ENCODE measurements at regions not wholly inside any gene's neighbourhood (a gene's known extent, or its start where the extent isn't known, plus 50 kb on each side); places are given as distances from the start of the nearest gene placed in this dataset.

DNA sequence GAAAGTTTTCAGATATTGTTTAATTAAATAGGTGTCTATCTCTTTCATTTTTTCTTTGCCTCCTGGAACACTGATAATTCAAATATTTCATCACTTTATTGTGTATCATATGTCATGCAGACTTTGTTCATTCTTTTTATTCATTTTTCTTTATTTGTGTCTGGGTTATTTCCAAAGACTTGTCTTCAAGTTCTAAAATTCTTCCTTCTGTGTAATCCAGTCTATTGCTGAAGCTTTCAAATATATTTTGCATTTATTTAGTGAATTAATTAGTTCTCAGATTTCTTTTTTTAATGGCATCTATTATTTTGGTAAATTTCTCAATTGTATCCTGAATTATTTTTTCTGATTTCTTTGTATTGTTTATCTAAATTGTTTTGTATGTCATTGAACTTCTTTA is 70.1 kb downstream of the ZNF330 start:
- no peak for DNase-seq

DNA sequence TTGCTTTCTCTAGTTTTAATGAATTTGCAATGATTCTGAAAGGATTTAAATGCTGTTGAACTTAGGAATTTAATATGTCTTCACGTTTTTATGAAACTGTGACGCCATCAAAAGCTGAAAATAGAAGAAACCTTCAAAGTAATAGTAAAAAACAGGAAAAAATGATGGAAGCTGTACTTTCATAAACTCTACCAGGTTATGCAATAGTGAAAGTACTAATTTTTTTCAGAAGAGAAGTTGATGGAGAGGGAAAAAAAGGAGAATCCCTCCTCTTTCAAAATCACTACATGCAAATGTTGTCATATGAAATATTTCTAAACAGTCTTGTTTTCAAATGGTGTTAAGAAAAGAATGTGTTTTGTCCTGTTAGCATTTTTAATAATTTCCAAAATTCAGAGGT is 73.6 kb downstream of the ZNF330 start:
- no peak for DNase-seq

DNA sequence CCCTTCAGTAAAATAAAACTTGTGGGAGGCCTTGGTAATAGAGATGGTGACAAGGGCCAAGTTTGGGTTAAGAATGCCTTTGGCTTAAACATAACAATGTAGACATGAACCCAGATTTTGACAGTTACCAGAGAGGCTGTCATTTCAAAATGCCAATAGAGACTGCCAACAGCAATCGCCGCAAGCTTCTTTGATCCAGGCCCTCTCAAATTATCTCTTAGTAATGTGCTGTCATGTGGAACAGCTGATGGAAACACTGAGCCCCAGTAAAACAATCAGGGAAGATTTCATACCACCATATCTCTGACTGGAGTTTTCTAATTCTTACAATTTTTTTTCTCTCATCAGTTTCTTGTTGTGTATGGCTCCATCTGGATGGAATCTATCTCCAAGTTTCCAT is 80.5 kb downstream of the ZNF330 start:
- no peak for DNase-seq

DNA sequence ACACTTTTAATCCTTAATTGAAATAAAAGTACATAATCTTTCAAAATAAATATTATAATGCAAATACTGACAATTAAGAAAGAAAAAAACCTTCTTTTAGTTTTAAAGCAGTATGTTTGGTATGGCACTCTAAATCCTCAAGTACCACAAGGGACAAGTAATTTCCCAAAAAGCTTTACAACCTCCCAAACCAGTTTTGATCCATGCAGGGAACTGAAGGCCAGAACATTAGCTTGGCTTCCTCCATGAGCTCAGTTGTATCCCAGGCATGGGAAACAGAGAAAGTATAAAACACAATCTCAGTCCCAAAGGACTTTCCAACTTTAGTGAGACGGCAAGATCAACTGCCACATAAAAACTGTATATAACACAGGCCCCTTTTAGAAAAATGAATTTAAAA is 82.2 kb downstream of the ZNF330 start:
- no peak for DNase-seq

DNA sequence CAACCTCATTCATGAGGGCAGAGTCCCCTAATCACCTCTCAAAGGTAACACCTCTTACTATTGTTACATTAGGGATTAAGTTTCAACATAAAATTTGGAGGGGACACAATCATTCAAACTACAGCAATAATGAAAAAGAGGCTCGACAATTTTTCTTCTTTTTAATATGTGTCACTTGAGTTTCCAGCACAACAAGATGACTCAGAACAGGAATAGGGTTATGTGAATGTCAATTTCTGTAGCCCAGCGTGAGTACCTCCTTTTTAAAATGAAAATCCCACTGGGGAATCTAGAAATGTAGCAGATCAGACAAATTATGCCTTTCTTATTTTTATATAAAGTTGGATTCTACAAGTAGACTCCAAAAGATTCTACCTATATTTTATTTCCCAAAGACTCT is 83.7 kb downstream of the ZNF330 start:
- no peak for DNase-seq

DNA sequence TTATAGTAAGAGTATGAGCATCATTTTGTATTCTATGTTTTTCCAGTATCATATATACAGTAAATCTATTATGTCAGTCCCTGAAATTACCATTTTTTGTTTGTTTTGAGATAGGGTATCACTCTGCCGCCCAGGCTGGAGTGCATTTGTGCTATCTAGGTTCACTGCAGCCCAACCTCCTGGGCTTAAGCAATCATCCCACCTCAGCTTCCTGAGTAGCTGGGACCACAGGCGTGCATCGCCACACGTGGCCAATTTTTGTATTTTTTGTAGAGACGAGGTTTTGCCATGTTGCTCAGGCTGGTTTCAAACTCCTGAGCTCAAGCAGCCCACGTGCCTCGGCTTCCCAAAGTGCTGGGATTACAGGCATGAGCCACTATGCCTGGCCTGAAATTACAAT is 85.6 kb downstream of the ZNF330 start:
- DNase-seq: no peak

DNA sequence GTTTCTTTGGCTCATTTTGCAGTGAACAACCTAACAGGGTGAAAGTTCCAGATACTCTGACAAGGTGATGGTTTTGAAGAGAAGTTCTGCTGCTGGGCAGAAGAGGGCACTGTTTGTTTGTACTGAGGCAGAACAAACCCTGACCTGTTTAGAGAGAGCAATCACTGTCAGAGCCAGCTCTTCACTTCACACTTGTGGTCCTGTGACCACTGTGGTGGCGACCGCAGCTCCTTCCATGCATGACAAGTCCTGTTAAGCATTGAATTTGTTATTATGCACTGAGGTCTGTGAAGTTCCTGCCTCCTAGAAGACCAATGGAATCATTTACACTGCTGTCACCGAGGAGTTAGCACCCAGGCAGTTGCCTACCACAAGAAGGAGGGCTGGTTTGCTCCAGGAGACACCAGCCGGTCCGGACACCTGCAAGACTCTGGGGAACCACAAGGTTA is 86.6 kb downstream of the ZNF330 start:
- DNase-seq: peak in 36 of 56 donors; percentile 1 to 50 (median 8)

DNA sequence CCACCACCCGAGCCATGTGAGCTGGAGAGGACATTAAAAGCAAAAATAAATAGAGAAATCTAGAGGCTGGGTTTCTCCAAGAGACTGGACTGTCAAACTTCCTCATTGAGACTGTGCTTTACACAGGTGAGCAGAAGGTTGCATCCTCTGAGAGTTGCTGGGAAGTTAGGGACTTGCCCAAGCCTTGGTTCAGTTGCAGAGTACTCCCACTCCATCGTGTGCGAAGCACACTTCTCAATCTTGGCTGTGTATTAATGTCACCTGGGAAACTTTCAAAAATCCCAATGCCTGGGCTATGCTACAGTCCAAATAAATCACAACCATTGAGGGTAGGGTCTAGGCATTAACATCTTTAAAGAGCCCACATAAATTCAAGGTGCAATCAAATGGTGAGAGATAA is 89.2 kb downstream of the ZNF330 start:
- DNase-seq: no peak

DNA sequence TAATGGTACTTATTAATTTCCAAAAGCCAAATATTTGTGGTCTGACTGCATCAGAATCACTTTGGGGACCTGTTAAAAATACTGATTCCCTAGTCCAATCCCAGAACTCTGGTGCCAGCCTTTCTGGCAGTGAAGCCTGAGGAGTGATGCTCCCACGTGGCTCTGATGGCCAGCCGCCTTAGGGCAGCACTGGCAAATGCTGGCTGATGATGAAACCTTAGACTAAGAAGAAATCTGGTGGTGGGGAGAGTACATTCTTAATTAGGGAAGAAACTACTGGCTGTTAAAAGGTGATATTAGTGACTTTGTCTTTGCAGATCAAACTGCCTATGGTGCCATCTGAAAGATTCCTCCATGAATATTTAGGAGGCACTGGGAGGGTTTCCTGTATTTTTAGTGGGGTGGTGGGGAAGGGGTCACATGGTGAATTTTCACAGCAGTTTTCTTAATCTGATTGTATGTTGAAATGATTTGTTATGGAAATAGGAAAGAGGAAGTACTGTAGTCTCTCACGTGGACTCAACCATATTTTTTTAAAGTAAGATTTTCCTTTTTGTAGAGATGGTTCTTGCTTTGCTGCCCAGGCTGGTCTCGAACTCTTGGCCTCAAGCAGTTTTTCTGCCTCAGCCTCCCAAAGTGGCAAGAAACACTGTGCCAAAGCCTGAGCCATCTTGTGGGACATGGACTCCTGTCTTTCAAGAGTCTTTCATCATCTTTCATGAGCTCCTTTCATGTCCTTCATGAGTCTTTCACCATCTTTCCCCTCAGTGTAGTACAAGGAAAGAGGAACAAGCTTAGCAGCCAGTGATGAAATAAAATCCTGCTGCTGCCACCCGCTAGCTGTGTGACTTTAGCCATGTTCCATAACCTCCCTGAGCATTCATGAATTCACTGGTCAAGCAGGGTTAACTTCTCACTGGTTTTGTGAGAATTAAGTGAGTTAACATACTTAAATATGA is 90.8 kb downstream of the ZNF330 start:
- no peak for DNase-seq

DNA sequence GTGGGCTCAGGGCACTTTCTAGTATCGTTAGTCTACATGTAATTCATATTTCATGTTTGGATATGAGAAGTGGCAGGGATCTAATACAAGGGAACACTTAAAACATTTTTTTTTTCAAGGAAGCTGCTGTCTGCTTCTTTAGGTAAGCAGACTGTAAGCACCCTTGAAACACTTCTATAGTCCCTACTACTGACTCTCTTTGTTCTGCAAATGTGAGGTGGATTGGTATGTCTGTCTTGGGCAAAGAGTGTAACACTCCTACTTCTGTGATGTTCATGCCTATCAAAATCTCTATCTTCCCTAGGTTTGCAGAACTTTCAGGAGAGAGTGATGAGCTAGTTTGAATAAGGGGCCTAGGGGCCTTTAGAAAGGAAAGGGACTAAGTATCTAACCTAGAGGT is 93.9 kb downstream of the ZNF330 start:
- no peak for DNase-seq

DNA sequence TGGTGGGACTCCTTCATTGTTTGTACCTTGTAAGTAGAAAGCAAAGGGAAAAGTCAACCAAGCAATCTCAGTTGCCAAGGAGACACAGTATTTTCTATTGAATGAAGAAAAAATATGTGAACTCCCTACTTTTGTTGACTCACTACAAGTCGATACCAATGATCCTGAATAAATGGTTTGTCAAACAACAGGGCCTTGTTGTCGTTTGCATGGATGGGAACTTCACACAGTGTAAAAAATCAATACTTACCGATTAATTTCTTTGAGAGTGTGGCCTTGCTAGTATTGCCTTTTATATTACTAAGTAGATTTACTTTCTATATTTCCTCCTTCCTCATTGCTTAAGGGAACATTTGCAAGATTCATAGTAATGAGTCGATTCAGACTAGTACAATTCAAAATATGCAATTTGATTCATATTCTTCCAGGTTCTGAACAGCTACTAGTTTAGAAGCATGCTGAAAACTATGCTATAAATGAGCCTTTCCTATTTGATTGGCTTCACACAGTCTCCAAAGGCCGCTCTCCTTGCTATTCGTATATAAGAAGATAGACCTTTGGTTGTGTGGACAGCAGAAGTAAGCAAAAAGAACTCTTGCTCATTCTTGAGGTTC is 108.0 kb downstream of the ZNF330 start:
- no peak for DNase-seq

DNA sequence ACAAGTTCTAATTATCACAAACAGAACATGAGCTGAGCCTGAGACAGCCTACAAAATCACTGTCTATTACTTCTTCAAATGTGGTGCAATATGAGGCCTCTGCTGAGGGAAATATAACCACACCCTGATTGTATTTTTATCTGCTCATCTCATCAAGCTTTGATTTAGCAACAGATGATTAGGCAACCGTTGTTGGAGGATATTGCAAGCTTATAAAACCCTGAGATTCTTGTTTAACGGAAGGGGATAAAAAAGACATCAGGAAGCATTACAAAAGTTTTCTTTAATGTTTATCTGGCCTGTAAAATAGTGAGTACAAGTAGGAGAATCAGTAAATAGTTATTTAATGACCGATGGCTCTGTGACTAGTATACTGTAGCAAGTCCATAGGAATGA is 108.5 kb downstream of the ZNF330 start:
- DNase-seq: no peak

DNA sequence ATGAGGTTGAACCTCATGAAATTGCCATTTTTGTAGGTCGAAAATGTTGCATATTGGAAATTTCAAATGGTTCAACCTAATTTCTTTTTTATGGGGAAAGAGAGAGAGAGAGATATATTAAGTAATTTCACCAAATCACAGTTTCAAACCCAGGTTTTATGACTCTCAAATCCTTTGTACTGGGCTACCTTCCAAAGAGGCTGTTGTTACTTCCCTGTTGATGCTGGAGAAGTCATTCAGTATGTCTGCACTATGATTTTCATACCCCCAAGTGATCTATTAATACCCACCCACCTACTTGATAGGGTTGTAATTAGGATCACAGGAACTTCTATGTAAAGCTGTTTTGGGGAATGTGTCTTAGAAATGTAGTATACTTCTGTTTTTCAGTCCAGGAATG is 109.9 kb downstream of the ZNF330 start:
- DNase-seq: no peak

DNA sequence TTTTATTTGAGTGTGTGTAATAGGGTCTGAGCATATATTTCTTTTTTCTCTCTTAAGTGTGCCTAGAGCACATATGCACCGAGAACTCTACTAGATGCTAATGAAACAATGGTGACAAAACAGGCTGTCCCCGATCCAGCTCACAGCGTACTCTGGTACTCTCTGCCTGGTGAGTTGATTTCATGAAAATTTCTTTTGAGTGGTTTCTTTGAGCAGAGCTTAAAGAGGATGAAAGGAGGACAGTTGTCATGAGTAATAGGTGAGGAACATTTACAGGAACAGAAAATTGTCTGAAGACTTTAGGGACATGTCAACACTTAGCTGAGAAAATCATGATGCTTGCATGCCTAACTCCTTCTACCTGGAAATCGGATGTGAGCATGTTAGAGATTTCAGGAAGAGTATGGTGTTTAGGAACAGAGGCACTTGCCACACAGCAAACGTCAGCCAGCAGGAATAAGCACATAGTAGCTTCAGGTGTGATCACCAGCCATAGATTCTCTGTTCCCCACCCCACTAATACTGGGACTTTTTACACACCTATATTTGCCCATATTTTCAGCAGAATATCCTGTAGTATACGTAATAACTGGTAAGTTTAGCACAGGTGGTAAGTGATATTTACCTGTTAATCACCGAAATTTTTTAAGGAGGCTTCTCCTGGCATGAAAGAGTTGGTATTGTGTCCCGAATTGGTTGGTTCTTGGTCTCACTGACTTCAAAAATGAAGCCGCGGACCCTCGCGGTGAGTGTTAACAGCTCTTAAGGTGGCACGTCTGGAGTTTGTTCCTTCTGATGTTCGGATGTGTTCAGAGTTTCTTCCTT is 111.1 kb downstream of the ZNF330 start:
- DNase-seq: no peak

DNA sequence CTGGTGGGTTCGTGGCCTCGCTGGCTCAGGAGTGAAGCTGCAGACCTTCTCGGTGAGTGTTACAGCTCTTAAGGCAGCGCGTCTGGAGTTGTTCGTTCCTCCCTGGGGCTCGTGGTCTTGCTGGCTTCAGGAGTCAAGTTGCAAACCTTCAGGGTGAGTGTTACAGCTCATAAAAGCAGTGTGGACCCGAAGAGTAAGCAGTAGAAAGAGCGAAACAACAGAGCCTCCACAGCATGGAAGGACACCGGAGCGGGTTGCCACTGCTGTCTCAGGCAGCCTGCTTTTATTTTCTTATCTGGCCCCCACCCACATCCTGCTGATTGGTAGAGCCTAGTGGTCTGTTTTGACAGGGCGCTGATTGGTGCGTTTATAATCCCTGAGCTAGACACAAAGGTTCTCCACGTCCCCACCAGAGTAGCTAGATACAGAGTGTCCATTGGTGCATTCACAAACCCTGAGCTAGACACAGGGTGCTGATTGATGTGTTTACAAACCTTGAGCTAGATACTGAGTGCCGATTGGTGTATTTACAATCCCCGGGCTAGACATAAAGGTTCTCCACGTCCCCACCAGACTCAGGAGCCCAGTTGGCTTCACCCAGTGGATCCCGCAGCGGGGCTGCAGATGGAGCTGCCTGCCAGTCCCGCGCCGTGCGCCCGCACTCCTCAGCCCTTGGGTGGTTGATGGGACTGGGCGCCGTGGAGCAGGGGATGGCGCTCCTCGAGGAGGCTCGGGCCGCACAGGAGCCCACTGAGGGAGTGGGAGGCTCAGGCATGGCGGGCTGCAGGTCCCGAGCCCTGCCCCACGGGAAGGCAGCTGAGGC is 111.9 kb downstream of the ZNF330 start:
- DNase-seq: peak in 3 of 56 donors; percentile 3 to 15 (median 11)

DNA sequence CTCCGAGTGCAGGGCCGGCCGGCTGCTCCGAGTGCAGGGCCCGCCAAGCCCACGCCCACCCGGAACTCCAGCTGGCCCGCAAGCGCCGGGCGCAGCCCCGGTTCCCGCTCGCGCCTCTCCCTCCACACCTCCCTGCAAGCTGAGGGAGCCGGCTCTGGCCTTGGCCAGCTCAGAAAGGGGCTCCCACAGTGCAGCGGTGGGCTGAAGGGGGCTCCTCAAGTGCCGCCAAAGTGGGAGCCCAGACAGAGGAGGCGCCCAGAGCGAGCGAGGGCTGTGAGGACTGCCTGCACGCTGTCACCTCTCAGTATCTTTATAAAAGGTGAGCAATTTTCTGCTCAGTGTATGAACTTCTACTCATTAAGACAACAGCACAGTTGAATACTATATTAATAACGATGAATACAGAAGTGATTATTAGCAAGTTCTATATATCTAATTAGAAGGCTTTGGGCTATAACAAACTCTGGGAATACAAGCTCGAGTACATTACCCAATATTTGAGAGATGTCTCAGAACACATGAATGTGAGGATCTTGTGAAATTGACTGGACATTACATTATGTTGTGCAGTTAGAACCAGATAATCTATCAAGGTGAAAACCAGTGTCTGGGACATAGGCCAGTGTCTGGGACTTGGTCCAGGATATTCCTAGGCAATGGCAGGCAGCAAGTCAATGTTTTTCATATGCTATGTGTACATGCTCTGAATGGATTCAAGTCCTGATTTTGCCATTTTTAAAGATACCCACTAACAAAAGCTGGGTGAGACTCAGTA is 112.9 kb downstream of the ZNF330 start:
- peak in 1 of 56 donors; percentile 9 for DNase-seq

DNA sequence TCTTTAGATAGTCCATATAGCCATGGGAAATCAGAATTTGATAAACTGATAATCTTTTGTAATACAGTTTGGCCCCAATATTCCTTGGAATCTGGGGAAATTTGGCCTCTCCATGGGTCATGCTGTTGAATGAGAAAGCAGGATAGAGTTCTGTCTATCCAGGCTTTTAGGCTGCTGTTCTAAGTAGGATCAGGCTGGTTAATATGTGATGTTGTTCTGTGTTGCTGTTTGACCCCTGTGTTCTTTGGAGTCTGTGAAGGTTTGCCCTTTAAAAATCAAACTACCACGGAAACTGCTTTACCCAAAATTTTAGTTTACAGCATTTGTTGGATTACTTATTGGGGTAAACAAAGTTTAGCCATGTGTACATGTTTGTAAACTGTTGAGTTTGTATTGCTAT is 114.5 kb downstream of the ZNF330 start:
- DNase-seq: no peak

DNA sequence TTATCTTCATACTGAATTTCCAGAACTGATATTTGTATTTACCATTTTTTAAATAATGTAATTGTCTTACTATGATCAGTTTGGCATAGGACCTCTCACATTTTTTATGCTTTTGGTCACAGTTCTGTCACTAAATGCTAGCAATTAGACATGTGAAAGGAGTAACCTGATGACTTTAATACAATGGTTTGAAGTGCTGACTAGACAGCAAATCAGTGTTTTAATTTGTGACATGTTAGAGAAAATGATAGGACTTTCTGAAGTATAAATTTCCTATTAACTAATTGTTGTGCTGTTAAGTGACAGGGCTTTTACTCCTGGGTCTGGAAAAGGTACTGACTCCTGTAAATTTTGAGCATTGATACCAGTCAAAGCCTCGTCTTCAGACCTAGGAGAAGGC is 117.5 kb downstream of the ZNF330 start:
- no peak for DNase-seq

DNA sequence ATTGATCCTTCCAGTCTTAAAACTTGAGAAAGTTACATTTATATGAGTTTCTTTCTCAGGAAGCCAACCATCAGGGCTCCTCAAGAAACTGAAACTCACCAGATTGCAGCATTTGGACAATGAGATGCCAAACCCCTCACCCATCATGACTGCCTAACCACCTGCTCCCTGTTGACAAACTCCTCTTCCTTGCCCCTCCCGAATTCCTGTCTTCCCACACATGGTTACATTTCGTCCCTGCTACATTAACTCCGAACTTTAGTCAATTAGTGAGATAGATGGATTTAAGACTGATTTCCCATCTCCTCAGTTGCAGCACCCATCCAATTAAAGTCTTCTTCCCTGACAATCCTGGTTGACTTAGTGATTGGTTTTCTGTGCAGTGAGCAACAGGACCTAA is 118.7 kb downstream of the ZNF330 start:
- no peak for DNase-seq

DNA sequence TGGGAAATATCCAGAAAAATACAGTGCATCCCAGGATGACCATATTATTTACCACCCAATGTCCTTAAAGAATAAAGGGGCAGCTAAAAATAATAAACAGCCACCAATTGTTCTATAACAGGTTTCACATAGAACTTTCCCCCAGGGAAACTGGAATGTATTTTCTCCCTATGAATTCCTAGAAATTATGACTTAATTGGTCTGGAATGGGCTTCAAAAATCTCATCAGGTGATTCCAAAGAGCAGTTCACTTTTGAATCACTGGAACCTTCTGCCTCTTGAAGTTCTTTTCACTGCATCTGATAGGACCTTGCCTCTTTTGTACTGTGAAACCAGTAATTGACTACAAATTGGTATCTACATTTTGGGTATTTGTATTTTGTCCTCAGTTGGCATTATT is 119.3 kb downstream of the ZNF330 start:
- no peak for DNase-seq

All from amygdala (tissue), 56 donors.